ENCODE measurements at regions not wholly inside any gene's neighbourhood (a gene's known extent, or its start where the extent isn't known, plus 50 kb on each side); places are given as distances from the start of the nearest gene placed in this dataset.
"Not testable (repeated sequence)": the region's sequence is repeated elsewhere in the genome, so short reads cannot be mapped to it uniquely, and the experiment has no call there.

GRCh38 chr4:167885872-167886271 is 206.5 kb upstream of the ANXA10 start:
- FAIRE-seq (no peak), DNase-seq (no peak)
- Histone ChIP-seq H3K36me3 (ENCODE audit: control insufficient read depth in 2 of 3, insufficient read depth in 3 of 3, low read length in 3 of 3) (no peaks in the 10 kb centered on the region), H3K27me3 (ENCODE audit: control insufficient read depth, insufficient read depth, low read length) (no peaks in the 10 kb centered on the region), H3K4me1 (ENCODE audit: control insufficient read depth in 2 of 3, insufficient read depth in 2 of 3, low read depth in 1 of 3, low read length in 3 of 3) (no peaks in the 10 kb centered on the region), H3K4me3 (ENCODE audit: low read length in 3 of 3) (no peak overlapping the region), H3K27ac (ENCODE audit: low read depth in 2 of 2, low read length in 2 of 2) (no peak overlapping the region), H3K9me3 (ENCODE audit: control insufficient read depth in 2 of 3, insufficient read depth in 1 of 3, low read length in 3 of 3) (no peaks in the 10 kb centered on the region), H3K9ac (ENCODE audit: low read length in 3 of 3) (no peak overlapping the region)
- intact Hi-C loops (cut with DNase I), result no loop called here
- no peak for TF ChIP-seq CTCF (IDR thresholded peaks at IDR 0.05; ENCODE audit: borderline replicate concordance, extremely low read depth, insufficient read depth)

- FAIRE-seq (no peak), DNase-seq (no peak)
- Histone ChIP-seq H3K4me1 (ENCODE audit: control insufficient read depth in 2 of 3, insufficient read depth in 2 of 3, low read depth in 1 of 3, low read length in 3 of 3) (no peaks in the 10 kb centered on the region), H3K4me3 (ENCODE audit: low read length in 3 of 3) (no peak overlapping the region), H3K27ac (ENCODE audit: low read depth in 2 of 2, low read length in 2 of 2) (no peak overlapping the region), H3K9me3 (ENCODE audit: control insufficient read depth in 2 of 3, insufficient read depth in 1 of 3, low read length in 3 of 3) (no peaks in the 10 kb centered on the region), H3K9ac (ENCODE audit: low read length in 3 of 3) (no peak overlapping the region), H3K27me3 (ENCODE audit: control insufficient read depth, insufficient read depth, low read length) (no peaks in the 10 kb centered on the region), H3K36me3 (ENCODE audit: control insufficient read depth in 2 of 3, insufficient read depth in 3 of 3, low read length in 3 of 3) (no peaks in the 10 kb centered on the region)
- intact Hi-C loops (cut with DNase I), result no loop called here
- no peak for TF ChIP-seq CTCF (IDR thresholded peaks at IDR 0.05; ENCODE audit: borderline replicate concordance, extremely low read depth, insufficient read depth)
Observed at GRCh38 chr4:167887726-167888125, 204.6 kb upstream of the ANXA10 start.

- FAIRE-seq (no peak), DNase-seq (no peak)
- H3K4me3 ChIP-seq (ENCODE audit: low read length in 3 of 3), result no peak overlapping the region
- intact Hi-C loops (cut with DNase I), result no loop called here
- no peak overlapping the region for H3K9ac ChIP-seq (ENCODE audit: low read length in 3 of 3)
- no peaks in the 10 kb centered on the region for H3K4me1 ChIP-seq (ENCODE audit: control insufficient read depth in 2 of 3, insufficient read depth in 2 of 3, low read depth in 1 of 3, low read length in 3 of 3)
- H3K36me3 ChIP-seq (ENCODE audit: control insufficient read depth in 2 of 3, insufficient read depth in 3 of 3, low read length in 3 of 3), result no peaks in the 10 kb centered on the region
- no peaks in the 10 kb centered on the region for H3K9me3 ChIP-seq (ENCODE audit: control insufficient read depth in 2 of 3, insufficient read depth in 1 of 3, low read length in 3 of 3)
- H3K27me3 ChIP-seq (ENCODE audit: control insufficient read depth, insufficient read depth, low read length), result no peaks in the 10 kb centered on the region
- TF ChIP-seq CTCF (IDR thresholded peaks at IDR 0.05; ENCODE audit: borderline replicate concordance, extremely low read depth, insufficient read depth), result no peak
- no peak overlapping the region for H3K27ac ChIP-seq (ENCODE audit: low read depth in 2 of 2, low read length in 2 of 2)
Observed at GRCh38 chr4:167890226-167890625, 202.1 kb upstream of the ANXA10 start.

GRCh38 chr4:167893531-167893930 is 198.8 kb upstream of the ANXA10 start:
- H3K27me3 ChIP-seq (ENCODE audit: control insufficient read depth, insufficient read depth, low read length), result no peaks in the 10 kb centered on the region
- no peaks in the 10 kb centered on the region for H3K9me3 ChIP-seq (ENCODE audit: control insufficient read depth in 2 of 3, insufficient read depth in 1 of 3, low read length in 3 of 3)
- no peak for TF ChIP-seq CTCF (IDR thresholded peaks at IDR 0.05; ENCODE audit: borderline replicate concordance, extremely low read depth, insufficient read depth)
- no peak overlapping the region for H3K27ac ChIP-seq (ENCODE audit: low read depth in 2 of 2, low read length in 2 of 2)
- intact Hi-C loops (cut with DNase I), result no loop called here
- H3K36me3 ChIP-seq (ENCODE audit: control insufficient read depth in 2 of 3, insufficient read depth in 3 of 3, low read length in 3 of 3), result no peaks in the 10 kb centered on the region
- FAIRE-seq (no peak), DNase-seq (no peak)
- no peak overlapping the region for H3K4me3 ChIP-seq (ENCODE audit: low read length in 3 of 3)
- H3K9ac ChIP-seq (ENCODE audit: low read length in 3 of 3), result no peak overlapping the region
- no peaks in the 10 kb centered on the region for H3K4me1 ChIP-seq (ENCODE audit: control insufficient read depth in 2 of 3, insufficient read depth in 2 of 3, low read depth in 1 of 3, low read length in 3 of 3)

- H3K27me3 ChIP-seq (ENCODE audit: control insufficient read depth, insufficient read depth, low read length); DNase-seq; FAIRE-seq; H3K4me3 ChIP-seq (ENCODE audit: low read length in 3 of 3); intact Hi-C loops (cut with DNase I); H3K36me3 ChIP-seq (ENCODE audit: control insufficient read depth in 2 of 3, insufficient read depth in 3 of 3, low read length in 3 of 3); H3K4me1 ChIP-seq (ENCODE audit: control insufficient read depth in 2 of 3, insufficient read depth in 2 of 3, low read depth in 1 of 3, low read length in 3 of 3); H3K9ac ChIP-seq (ENCODE audit: low read length in 3 of 3); H3K9me3 ChIP-seq (ENCODE audit: control insufficient read depth in 2 of 3, insufficient read depth in 1 of 3, low read length in 3 of 3); H3K27ac ChIP-seq (ENCODE audit: low read depth in 2 of 2, low read length in 2 of 2): not testable (repeated sequence)
Observed at GRCh38 chr4:167896260-167896659, 196.1 kb upstream of the ANXA10 start.

Measured in kidney (tissue), 13 donors.